Kidney (tissue), 13 donors: ENCODE measurements at regions not wholly inside any gene's neighbourhood (a gene's known extent, or its start where the extent isn't known, plus 50 kb on each side); places are given as distances from the start of the nearest gene placed in this dataset.
"Not testable (repeated sequence)": the region's sequence is repeated elsewhere in the genome, so short reads cannot be mapped to it uniquely, and the experiment has no call there.

Experiments used
- DNase-seq, 5 donors: peaks; one replicate each; pipeline ENCODE4 v3.0.0-alpha.2; 2013 to 2020
- FAIRE-seq: peaks from 2 replicates; lab custom pipeline; 2012; peaks lifted over from hg19 to GRCh38; lab: Jason Lieb, UNC
- H3K27ac ChIP-seq, 2 donors: one replicate each; pipeline ENCODE4 v1.7.0; 2013; ENCODE audit warnings: low read depth in 2 of 2, low read length in 2 of 2, inconsistent platforms in 1 of 2
- H3K27me3 ChIP-seq: one replicate; pipeline ENCODE4 v1.7.1; 2013; ENCODE audit warnings: low read length, inconsistent platforms; ENCODE audit not compliant: control insufficient read depth, insufficient read depth
- H3K36me3 ChIP-seq, 3 donors: one replicate each; pipeline versions ENCODE4 v1.7.0 to v1.7.1; 2013; ENCODE audit warnings: low read length in 3 of 3, control low read depth in 1 of 3, inconsistent platforms in 1 of 3; ENCODE audit not compliant: insufficient read depth in 3 of 3, control insufficient read depth in 2 of 3
- H3K4me1 ChIP-seq, 3 donors: one replicate each; pipeline versions ENCODE4 v1.7.0 to v1.7.1; 2013; ENCODE audit warnings: low read length in 3 of 3, inconsistent platforms in 1 of 3, low read depth in 1 of 3; ENCODE audit not compliant: control insufficient read depth in 2 of 3, insufficient read depth in 2 of 3
- H3K4me3 ChIP-seq, 3 donors: one replicate each; pipeline versions ENCODE4 v1.7.0 to v1.8.1; 2013; ENCODE audit warnings: low read length in 3 of 3, control low read depth in 1 of 3, inconsistent platforms in 1 of 3
- H3K9ac ChIP-seq, 3 donors: one replicate each; pipeline versions ENCODE4 v1.7.0 to v1.7.1; 2013; ENCODE audit warnings: low read length in 3 of 3, control low read depth in 1 of 3, inconsistent platforms in 1 of 3
- H3K9me3 ChIP-seq, 3 donors: one replicate each; pipeline versions ENCODE4 v1.7.0 to v1.7.1; 2013; ENCODE audit warnings: low read length in 3 of 3, control low read depth in 1 of 3, inconsistent platforms in 1 of 3; ENCODE audit not compliant: control insufficient read depth in 2 of 3, insufficient read depth in 1 of 3
- CTCF ChIP-seq: IDR thresholded peaks from 3 replicates; pipeline ENCODE4 v1.5.1; 2012; ENCODE audit warnings: mild to moderate bottlenecking, moderate library complexity, borderline replicate concordance; ENCODE audit not compliant: insufficient read depth; ENCODE audit errors: extremely low read depth
- intact Hi-C: fragments of 100-400 bp; cut with DNase I; formaldehyde crosslinking; loops from one replicate; pipeline ENCODE4 v1.11.1; 2022
- donor health status: control.
- donor health status: control.
- donor health status: control.
- donor health status: control.
- donor health status: control.
- donor health status: DM: yes; HTN: yes; CAD: no.
- donor health status: Normal renal cell carcinoma (clear cell type).

GRCh38 chr2:187658952-187659525 is 104.8 kb upstream of the TFPI start:
- FAIRE-seq (no peak), DNase-seq (peak in 1 of 5 donors; percentile 25)
- Histone ChIP-seq H3K9ac (no peak overlapping the region), H3K4me3 (no peak overlapping the region), H3K4me1 (no peaks in the 10 kb centered on the region), H3K36me3 (no peaks in the 10 kb centered on the region), H3K27me3 (no peaks in the 10 kb centered on the region), H3K27ac (no peak overlapping the region), H3K9me3 (no peaks in the 10 kb centered on the region)
- TF ChIP-seq CTCF: no peak
- intact Hi-C loops: no loop called here

DNA sequence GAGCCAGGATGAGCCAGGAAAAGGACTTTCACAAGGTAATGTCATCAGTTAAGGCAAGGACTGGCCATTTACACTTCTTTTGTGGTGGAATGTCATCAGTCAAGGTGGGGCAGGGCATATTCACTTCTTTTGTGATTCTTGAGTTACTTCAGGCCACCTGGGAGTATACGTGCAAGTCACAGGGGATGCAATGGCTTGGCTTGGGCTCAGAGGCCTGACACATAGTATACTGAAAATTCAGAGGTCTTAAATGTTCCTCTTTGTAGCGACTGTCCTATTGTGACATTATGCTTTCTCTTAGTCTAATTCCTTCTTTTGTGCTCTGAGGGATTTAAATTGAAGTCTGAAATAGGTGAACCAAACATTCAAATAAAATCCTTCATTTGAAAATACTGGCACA is 121.8 kb upstream of the TFPI start:
- H3K27ac ChIP-seq, DNase-seq, H3K4me3 ChIP-seq, H3K9me3 ChIP-seq, H3K36me3 ChIP-seq, H3K9ac ChIP-seq, H3K4me1 ChIP-seq, intact Hi-C loops, H3K27me3 ChIP-seq, FAIRE-seq: not testable (repeated sequence)

- no peak overlapping the region for H3K9ac ChIP-seq
- no peaks in the 10 kb centered on the region for H3K9me3 ChIP-seq
- intact Hi-C loops: no loop called here
- no peak overlapping the region for H3K27ac ChIP-seq
- TF ChIP-seq CTCF: no peak
- DNase-seq (no peak), FAIRE-seq (no peak)
- H3K27me3 ChIP-seq: no peaks in the 10 kb centered on the region
- no peak overlapping the region for H3K4me3 ChIP-seq
- no peaks in the 10 kb centered on the region for H3K36me3 ChIP-seq
- H3K4me1 ChIP-seq: no peaks in the 10 kb centered on the region
These were observed 125.2 kb upstream of the TFPI start for GRCh38 chr2:187679454-187679853.

- DNase-seq (peak in 1 of 5 donors; percentile 15), FAIRE-seq (no peak)
- intact Hi-C loops: no loop called here
- Histone ChIP-seq H3K9me3 (no peaks in the 10 kb centered on the region), H3K27ac (no peak overlapping the region), H3K4me3 (no peak overlapping the region), H3K4me1 (no peaks in the 10 kb centered on the region), H3K27me3 (no peaks in the 10 kb centered on the region), H3K36me3 (no peaks in the 10 kb centered on the region), H3K9ac (no peak overlapping the region)
- TF ChIP-seq CTCF: no peak
These were observed 129.9 kb upstream of the TFPI start for GRCh38 chr2:187684174-187684573.
